Endothelial cell of umbilical vein (primary cell): ENCODE measurements at regions not wholly inside any gene's neighbourhood (a gene's known extent, or its start where the extent isn't known, plus 50 kb on each side); places are given as distances from the start of the nearest gene placed in this dataset.

ENCODE experiments used
- BruUV-seq: library from RNA; stranded (reverse); fragments of 400-500 nt; replicated peaks from 2 replicates; lab custom pipeline; 2021; lab: Mats Ljungman, UMichigan
- CTCF ChIA-PET: fragments of 300-600, 350-600 bp; sonication (Branson Sonifier 250); formaldehyde crosslinking; loops from one replicate; lab custom pipeline; 2021; ENCODE audit warnings: antibody characterized with exemption, inconsistent platforms; lab: Charles Lee
- POLR2A ChIA-PET: fragments of 300-600, 350-600 bp; sonication (Branson Sonifier 250); formaldehyde crosslinking; loops from one replicate; lab custom pipeline; 2021; ENCODE audit warnings: antibody characterized with exemption, inconsistent platforms; lab: Charles Lee
- DNase-seq: peaks from one replicate; pipeline ENCODE4 v3.0.0-alpha.2; 2011; ENCODE audit warnings: low read depth, low spot score
- FAIRE-seq: peaks from 2 replicates; lab custom pipeline; 2011; peaks lifted over from hg19 to GRCh38; lab: Jason Lieb, UNC
- H2AFZ ChIP-seq: 2 replicates; pipeline ENCODE4 v1.6.0; 2012; ENCODE audit warnings: low read depth, low read length, control low read depth, inconsistent platforms
- H3K27ac ChIP-seq: 2 replicates; pipeline ENCODE4 v1.5.1; 2011; ENCODE audit warnings: low read depth, mild to moderate bottlenecking, control low read depth, low read length, moderate library complexity; ENCODE audit not compliant: insufficient read depth
- H3K27me3 ChIP-seq, 2 experiments: 2 replicates each; pipeline versions ENCODE4 v1.6.0 to v1.6.1; 2011; ENCODE audit warnings: low read length in 2 of 2, mixed read lengths in 1 of 2; ENCODE audit not compliant: control insufficient read depth in 2 of 2, insufficient read depth in 2 of 2
- H3K36me3 ChIP-seq, 2 experiments: 2 replicates in 1 of 2; 3 replicates in 1 of 2; pipeline ENCODE4 v1.5.1; 2011; ENCODE audit warnings: low read length in 2 of 2, mild to moderate bottlenecking in 1 of 2, moderate library complexity in 1 of 2; ENCODE audit not compliant: control insufficient read depth in 2 of 2, insufficient read depth in 2 of 2; ENCODE audit errors: extremely low read depth in 1 of 2
- H3K4me1 ChIP-seq: 3 replicates; pipeline ENCODE4 v1.5.1; 2011; ENCODE audit warnings: mild to moderate bottlenecking, low read length; ENCODE audit not compliant: control insufficient read depth, insufficient read depth; ENCODE audit errors: extremely low read depth
- H3K4me2 ChIP-seq: 2 replicates; pipeline ENCODE4 v1.6.1; 2011; ENCODE audit warnings: low read length, control low read depth, mixed read lengths; ENCODE audit not compliant: insufficient read depth
- H3K4me3 ChIP-seq, 3 experiments: fragments of 200-600 bp in 1 of 3; sonication (generic), shearing (Covaris generic) in 1 of 3; replicated peaks in 1 of 3; 2 replicates each; pipeline ENCODE4 v1.5.1; 2011 to 2016; ENCODE audit warnings: control low read depth in 3 of 3, low read length in 3 of 3, mild to moderate bottlenecking in 2 of 3, inconsistent platforms in 1 of 3, low read depth in 1 of 3, moderate library complexity in 1 of 3; ENCODE audit not compliant: insufficient read depth in 1 of 3
- H3K79me2 ChIP-seq: 2 replicates; pipeline ENCODE4 v1.6.0; 2012; ENCODE audit warnings: low read length, inconsistent platforms; ENCODE audit not compliant: control insufficient read depth, insufficient read depth
- H3K9ac ChIP-seq: replicated peaks from 2 replicates; pipeline ENCODE3; 2011; ENCODE audit warnings: low read length, control low read depth; ENCODE audit not compliant: insufficient read depth; ENCODE audit errors: extremely low read depth
- H3K9me1 ChIP-seq: replicated peaks from 3 replicates; pipeline ENCODE4 v1.6.0; 2011; ENCODE audit warnings: mild to moderate bottlenecking, low read length; ENCODE audit not compliant: control insufficient read depth, insufficient read depth; ENCODE audit errors: extremely low read depth
- H3K9me3 ChIP-seq: replicated peaks from 2 replicates; pipeline ENCODE4 v1.5.1; 2012; ENCODE audit warnings: low read length, inconsistent platforms; ENCODE audit not compliant: control insufficient read depth, insufficient read depth
- H4K20me1 ChIP-seq: replicated peaks from 2 replicates; pipeline ENCODE3; 2011; ENCODE audit warnings: mild to moderate bottlenecking, low read length; ENCODE audit not compliant: control insufficient read depth, insufficient read depth; ENCODE audit errors: extremely low read depth
- CTCF ChIP-seq, 2 donors: IDR thresholded peaks; 1 replicate in 1 of 2; 2 replicates in 1 of 2; pipeline ENCODE4 v1.5.1; 2011; ENCODE audit warnings: low read length in 2 of 2, mild to moderate bottlenecking in 2 of 2, moderate library complexity in 2 of 2, control low read depth in 1 of 2, inconsistent platforms in 1 of 2, low read depth in 1 of 2; ENCODE audit not compliant: insufficient read depth in 1 of 2; ENCODE audit errors: extremely low read depth in 1 of 2
- EZH2 ChIP-seq: IDR thresholded peaks from 2 replicates; pipeline ENCODE4 v1.6.1; 2012; ENCODE audit warnings: borderline replicate concordance, low read depth, mild to moderate bottlenecking, moderate library complexity, low read length, inconsistent platforms; ENCODE audit not compliant: severe bottlenecking
- FOS ChIP-seq: IDR thresholded peaks from 2 replicates; pipeline ENCODE4 v1.6.1; 2011; ENCODE audit warnings: mild to moderate bottlenecking, low read length, moderate library complexity, borderline replicate concordance; ENCODE audit not compliant: insufficient read depth
- GATA2 ChIP-seq: IDR thresholded peaks from 2 replicates; pipeline ENCODE4 v1.7.0; 2011; ENCODE audit warnings: low read depth, mild to moderate bottlenecking, moderate library complexity, mixed read lengths, low read length; ENCODE audit not compliant: insufficient read length, insufficient read depth
- JUN ChIP-seq: IDR thresholded peaks from 2 replicates; pipeline ENCODE4 v1.6.1; 2011; ENCODE audit warnings: borderline replicate concordance, low read depth; ENCODE audit not compliant: insufficient read length, insufficient read depth
- MAX ChIP-seq: IDR thresholded peaks from 2 replicates; pipeline ENCODE4 v1.6.1; 2011; ENCODE audit not compliant: insufficient read depth, insufficient read length
- MYC ChIP-seq: IDR thresholded peaks from one replicate; pipeline ENCODE4 v1.6.1; 2011; ENCODE audit warnings: mild to moderate bottlenecking, low read depth, low read length
- POLR2A ChIP-seq: IDR thresholded peaks from 2 replicates; pipeline ENCODE4 v1.6.1; 2012; ENCODE audit warnings: low read depth, mild to moderate bottlenecking, control low read depth, low read length
- POLR2AphosphoS5 ChIP-seq: IDR thresholded peaks from 2 replicates; pipeline ENCODE4 v1.6.1; 2012; ENCODE audit warnings: low read depth, mild to moderate bottlenecking, control low read depth, low read length, moderate library complexity; ENCODE audit not compliant: insufficient read depth
- dilution Hi-C: fragments of 300-500 bp; cut with MboI; formaldehyde crosslinking; loops from one replicate; pipeline ENCODE4 v1.15.0; 2019; ENCODE audit warnings: low sequenced_read_pairs; ENCODE audit not compliant: extremely low pct_ligation_motif_present
- intact Hi-C: fragments of 100-400 bp; cut with micrococcal nuclease; formaldehyde crosslinking; loops from one replicate; pipeline ENCODE4 v1.10.0; 2022

DNA sequence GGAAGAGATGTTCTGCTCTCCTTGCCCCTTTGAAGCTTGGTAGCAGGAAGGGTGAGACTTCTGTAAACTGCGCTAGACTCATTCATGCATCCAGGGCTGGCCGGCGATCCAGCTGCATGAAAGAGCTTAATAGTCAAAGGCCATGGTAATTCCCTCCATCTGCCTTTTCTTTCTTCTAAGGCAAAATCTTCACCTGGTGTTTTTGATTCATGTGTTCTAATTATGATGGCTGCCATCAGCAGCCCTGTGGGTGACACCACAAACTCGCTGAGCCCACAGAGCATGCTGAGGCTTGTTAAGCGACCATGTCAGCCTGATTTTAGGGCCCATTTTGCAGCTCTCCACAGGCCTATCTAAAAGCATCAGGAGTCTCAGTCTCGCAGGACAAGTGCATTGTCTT lies 450.1 kb upstream of the TENM3 start:
- TF ChIP-seq FOS (no peak), EZH2 (no peak), MYC (no peak), CTCF (IDR thresholded peaks at IDR 0.05; ENCODE audit: extremely low read depth in 1 of 2, insufficient read depth in 1 of 2, low read depth in 1 of 2, low read length in 2 of 2) (no peak), POLR2AphosphoS5 (no peak), MAX (no peak), POLR2A (no peak), JUN (no peak), GATA2 (no peak)
- H4K20me1 ChIP-seq: no peaks in the 10 kb centered on the region
- H3K27me3 ChIP-seq: no peaks in the 10 kb centered on the region
- CTCF ChIA-PET: no interaction called here
- dilution Hi-C loops (no loop called here), intact Hi-C loops (no loop called here)
- DNase-seq (no peak), FAIRE-seq (no peak)
- no peak overlapping the region for H3K9ac ChIP-seq
- POLR2A ChIA-PET: no interaction called here
- no peak overlapping the region for H2AFZ ChIP-seq
- H3K9me1 ChIP-seq: no peaks in the 10 kb centered on the region
- H3K4me2 ChIP-seq: no peak overlapping the region
- no peaks in the 10 kb centered on the region for H3K4me1 ChIP-seq
- H3K27ac ChIP-seq: no peak overlapping the region
- H3K36me3 ChIP-seq: no peaks in the 10 kb centered on the region
- H3K4me3 ChIP-seq: no peak overlapping the region
- no peaks in the 10 kb centered on the region for H3K79me2 ChIP-seq
- no TSS peak for BruUV-seq
- H3K9me3 ChIP-seq: peaks cover 4% of the 10 kb centered on the region
